HEK293 (cell line): ENCODE measurements at regions not wholly inside any gene's neighbourhood (a gene's known extent, or its start where the extent isn't known, plus 50 kb on each side); places are given as distances from the start of the nearest gene placed in this dataset.

ENCODE experiments used
- CTCF ChIA-PET: fragments of 350-600 bp; formaldehyde crosslinking; extraction: SDS; loops from one replicate; lab custom pipeline; 2021; ENCODE audit warnings: antibody characterized with exemption; lab: Yijun Ruan, JAX
- POLR2A ChIA-PET: fragments of 300-600 bp; formaldehyde crosslinking; extraction: SDS; loops from one replicate; lab custom pipeline; 2020; ENCODE audit warnings: antibody characterized with exemption, inconsistent platforms; lab: Yijun Ruan, JAX
- H3K27ac ChIP-seq: fragments of 200-500 bp; sonication (Bioruptor generic); 2 replicates; pipeline ENCODE4 v1.5.1; 2014; ENCODE audit warnings: low read depth, low read length, control low read depth, inconsistent platforms; ENCODE audit errors: extremely low read depth
- H3K36me3 ChIP-seq, 2 experiments: fragments of 200-500 bp in 1 of 2; sonication (Bioruptor generic) in 1 of 2; 1 replicate in 1 of 2; 2 replicates in 1 of 2; pipeline ENCODE4 v1.5.1; 2014 to 2017; ENCODE audit warnings: inconsistent platforms in 2 of 2, low read length in 2 of 2; ENCODE audit not compliant: control insufficient read depth in 2 of 2, insufficient read depth in 1 of 2
- H3K4me1 ChIP-seq: fragments of 200-500 bp; sonication (Bioruptor generic); 2 replicates; pipeline ENCODE4 v1.5.1; 2014; ENCODE audit warnings: mild to moderate bottlenecking, low read length, inconsistent platforms; ENCODE audit not compliant: control insufficient read depth, insufficient read depth
- H3K4me3 ChIP-seq: 2 replicates; pipeline ENCODE4 v1.5.1; 2011; ENCODE audit warnings: low read depth, mild to moderate bottlenecking, control low read depth, low read length, moderate library complexity
- H3K9me3 ChIP-seq: fragments of 200-500 bp; sonication (Bioruptor generic); 2 replicates; pipeline ENCODE4 v1.5.1; 2014; ENCODE audit warnings: low read depth, low read length, inconsistent platforms; ENCODE audit not compliant: control insufficient read depth, insufficient read depth
- GLIS1 ChIP-seq: fragments of 450-650 bp; formaldehyde crosslinking; IDR thresholded peaks from 2 replicates; pipeline ENCODE4 v1.5.1; 2016; ENCODE audit warnings: missing biosample characterization, missing genetic modification characterization
- GLIS2 ChIP-seq: fragments of 450-650 bp; formaldehyde crosslinking; IDR thresholded peaks from 2 replicates; pipeline ENCODE4 v1.5.1; 2016; ENCODE audit warnings: missing biosample characterization, missing genetic modification characterization
- HOXD13 ChIP-seq: sonication (generic); formaldehyde crosslinking; IDR thresholded peaks from 2 replicates; pipeline ENCODE4 v1.8.0; 2022; ENCODE audit warnings: missing genetic modification reagents, borderline replicate concordance
- RBAK ChIP-seq: fragments of 450-650 bp; formaldehyde crosslinking; IDR thresholded peaks from 2 replicates; pipeline ENCODE4 v1.5.1; 2016; ENCODE audit warnings: missing biosample characterization, missing genetic modification characterization
- ZBTB21 ChIP-seq: fragments of 450-650 bp; formaldehyde crosslinking; IDR thresholded peaks from 2 replicates; pipeline ENCODE4 v1.5.1; 2017; ENCODE audit warnings: missing biosample characterization, missing genetic modification characterization
- ZBTB26 ChIP-seq: fragments of 450-650 bp; formaldehyde crosslinking; optimal IDR thresholded peaks from 2 replicates; pipeline ENCODE3; 2016; ENCODE audit warnings: missing biosample characterization, mild to moderate bottlenecking, missing genetic modification characterization
- ZNF10 ChIP-seq: fragments of 450-650 bp; formaldehyde crosslinking; IDR thresholded peaks from 2 replicates; pipeline ENCODE4 v1.5.1; 2017; ENCODE audit warnings: missing biosample characterization, missing genetic modification characterization
- ZNF169 ChIP-seq: fragments of 450-650 bp; formaldehyde crosslinking; IDR thresholded peaks from 2 replicates; pipeline ENCODE4 v1.5.1; 2016; ENCODE audit warnings: missing biosample characterization, missing genetic modification characterization
- ZNF174 ChIP-seq: fragments of 450-650 bp; formaldehyde crosslinking; IDR thresholded peaks from 2 replicates; pipeline ENCODE4 v1.5.0; 2017; ENCODE audit warnings: missing biosample characterization, mild to moderate bottlenecking, missing genetic modification characterization
- ZNF19 ChIP-seq: fragments of 450-650 bp; formaldehyde crosslinking; IDR thresholded peaks from 2 replicates; pipeline ENCODE4; 2016; ENCODE audit warnings: missing biosample characterization, missing genetic modification characterization, low read depth
- ZNF202 ChIP-seq: fragments of 450-650 bp; formaldehyde crosslinking; IDR thresholded peaks from 2 replicates; pipeline ENCODE4 v1.5.1; 2016; ENCODE audit warnings: missing biosample characterization, missing genetic modification characterization, borderline replicate concordance
- ZNF223 ChIP-seq: fragments of 450-650 bp; formaldehyde crosslinking; IDR thresholded peaks from 2 replicates; pipeline ENCODE4 v1.5.1; 2016; ENCODE audit warnings: missing biosample characterization, missing genetic modification characterization
- ZNF416 ChIP-seq: fragments of 450-650 bp; formaldehyde crosslinking; IDR thresholded peaks from 2 replicates; pipeline ENCODE4 v1.5.1; 2016; ENCODE audit warnings: missing biosample characterization, missing genetic modification characterization
- ZNF433 ChIP-seq: fragments of 450-650 bp; formaldehyde crosslinking; IDR thresholded peaks from 2 replicates; pipeline ENCODE4 v1.5.1; 2016; ENCODE audit warnings: missing biosample characterization, missing genetic modification characterization, low read depth
- ZNF670 ChIP-seq: fragments of 450-650 bp; formaldehyde crosslinking; IDR thresholded peaks from 2 replicates; pipeline ENCODE4 v1.5.1; 2016; ENCODE audit warnings: missing biosample characterization, missing genetic modification characterization, low read depth
- TF ChIP-seq, protein P1 (sequence below): fragments of 450-650 bp; formaldehyde crosslinking; IDR thresholded peaks from 2 replicates; pipeline ENCODE4 v1.5.1; 2016; ENCODE audit warnings: missing biosample characterization, missing genetic modification characterization
- TF ChIP-seq, protein P2 (sequence below): fragments of 450-650 bp; IDR thresholded peaks from 2 replicates; pipeline ENCODE4 v1.5.1; 2018; ENCODE audit warnings: missing biosample characterization, mild to moderate bottlenecking, missing genetic modification characterization
- TF ChIP-seq, protein P3 (sequence below): fragments of 450-650 bp; formaldehyde crosslinking; IDR thresholded peaks from 2 replicates; pipeline ENCODE4 v1.5.1; 2016; ENCODE audit warnings: missing biosample characterization, missing genetic modification characterization, low read depth

- H3K4me1 ChIP-seq, result no peaks in the 10 kb centered on the region
- POLR2A ChIA-PET, result no interaction called here
- H3K27ac ChIP-seq, result no peak overlapping the region
- CTCF ChIA-PET, result no interaction called here
- H3K4me3 ChIP-seq, result no peak overlapping the region
- TF ChIP-seq GLIS1 (tag by site-specific recombination) (peak; percentile 41), ZBTB26 (tag by site-specific recombination) (no peak), ZNF19 (tag by site-specific recombination) (no peak), ZNF10 (tag by site-specific recombination) (no peak), ZNF416 (tag by site-specific recombination) (no peak)
- no peaks in the 10 kb centered on the region for H3K9me3 ChIP-seq
- H3K36me3 ChIP-seq, result no peaks in the 10 kb centered on the region
These were observed 226.1 kb downstream of the DTWD2 start for GRCh38 chr5:118762291-118762690.

DNA sequence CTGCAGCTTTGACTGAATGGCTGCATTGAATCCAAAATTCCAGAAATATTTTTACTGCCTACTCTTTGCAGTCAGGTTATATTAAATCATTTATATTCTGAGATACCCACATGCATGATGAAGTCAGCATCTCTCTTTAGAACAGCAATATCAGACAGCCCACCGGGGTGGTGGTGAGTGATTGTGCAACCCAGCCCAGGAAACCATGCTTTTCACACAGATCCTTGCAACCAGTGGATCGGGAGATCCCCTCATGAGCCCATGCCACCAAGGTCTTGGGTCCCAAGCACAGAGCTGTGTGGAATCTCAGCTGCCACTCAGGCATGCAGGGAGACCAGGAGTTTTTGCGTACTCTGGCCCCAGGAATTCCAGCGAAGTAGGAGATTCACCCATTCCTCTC lies 226.5 kb downstream of the DTWD2 start:
- no peaks in the 10 kb centered on the region for H3K9me3 ChIP-seq
- POLR2A ChIA-PET, result no interaction called here
- TF ChIP-seq HOXD13 (CRISPR knock-in tag) (no peak), ZNF433 (no peak), ZNF202 (tag by site-specific recombination) (no peak), ZNF169 (tag by site-specific recombination) (no peak), GLIS2 (tag by site-specific recombination) (no peak), ZNF223 (tag by site-specific recombination) (no peak), ZNF670 (tag by site-specific recombination) (no peak), ZNF174 (no peak), ZBTB21 (tag by site-specific recombination) (no peak), RBAK (tag by site-specific recombination) (no peak)
- TF ChIP-seq, protein P1, sequence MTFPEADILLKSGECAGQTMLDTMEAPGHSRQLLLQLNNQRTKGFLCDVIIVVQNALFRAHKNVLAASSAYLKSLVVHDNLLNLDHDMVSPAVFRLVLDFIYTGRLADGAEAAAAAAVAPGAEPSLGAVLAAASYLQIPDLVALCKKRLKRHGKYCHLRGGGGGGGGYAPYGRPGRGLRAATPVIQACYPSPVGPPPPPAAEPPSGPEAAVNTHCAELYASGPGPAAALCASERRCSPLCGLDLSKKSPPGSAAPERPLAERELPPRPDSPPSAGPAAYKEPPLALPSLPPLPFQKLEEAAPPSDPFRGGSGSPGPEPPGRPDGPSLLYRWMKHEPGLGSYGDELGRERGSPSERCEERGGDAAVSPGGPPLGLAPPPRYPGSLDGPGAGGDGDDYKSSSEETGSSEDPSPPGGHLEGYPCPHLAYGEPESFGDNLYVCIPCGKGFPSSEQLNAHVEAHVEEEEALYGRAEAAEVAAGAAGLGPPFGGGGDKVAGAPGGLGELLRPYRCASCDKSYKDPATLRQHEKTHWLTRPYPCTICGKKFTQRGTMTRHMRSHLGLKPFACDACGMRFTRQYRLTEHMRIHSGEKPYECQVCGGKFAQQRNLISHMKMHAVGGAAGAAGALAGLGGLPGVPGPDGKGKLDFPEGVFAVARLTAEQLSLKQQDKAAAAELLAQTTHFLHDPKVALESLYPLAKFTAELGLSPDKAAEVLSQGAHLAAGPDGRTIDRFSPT (tag by site-specific recombination), result no peak
- TF ChIP-seq, protein P2, sequence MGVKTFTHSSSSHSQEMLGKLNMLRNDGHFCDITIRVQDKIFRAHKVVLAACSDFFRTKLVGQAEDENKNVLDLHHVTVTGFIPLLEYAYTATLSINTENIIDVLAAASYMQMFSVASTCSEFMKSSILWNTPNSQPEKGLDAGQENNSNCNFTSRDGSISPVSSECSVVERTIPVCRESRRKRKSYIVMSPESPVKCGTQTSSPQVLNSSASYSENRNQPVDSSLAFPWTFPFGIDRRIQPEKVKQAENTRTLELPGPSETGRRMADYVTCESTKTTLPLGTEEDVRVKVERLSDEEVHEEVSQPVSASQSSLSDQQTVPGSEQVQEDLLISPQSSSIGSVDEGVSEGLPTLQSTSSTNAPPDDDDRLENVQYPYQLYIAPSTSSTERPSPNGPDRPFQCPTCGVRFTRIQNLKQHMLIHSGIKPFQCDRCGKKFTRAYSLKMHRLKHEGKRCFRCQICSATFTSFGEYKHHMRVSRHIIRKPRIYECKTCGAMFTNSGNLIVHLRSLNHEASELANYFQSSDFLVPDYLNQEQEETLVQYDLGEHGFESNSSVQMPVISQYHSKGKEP (tag by site-specific recombination), result no peak
- TF ChIP-seq, protein P3, sequence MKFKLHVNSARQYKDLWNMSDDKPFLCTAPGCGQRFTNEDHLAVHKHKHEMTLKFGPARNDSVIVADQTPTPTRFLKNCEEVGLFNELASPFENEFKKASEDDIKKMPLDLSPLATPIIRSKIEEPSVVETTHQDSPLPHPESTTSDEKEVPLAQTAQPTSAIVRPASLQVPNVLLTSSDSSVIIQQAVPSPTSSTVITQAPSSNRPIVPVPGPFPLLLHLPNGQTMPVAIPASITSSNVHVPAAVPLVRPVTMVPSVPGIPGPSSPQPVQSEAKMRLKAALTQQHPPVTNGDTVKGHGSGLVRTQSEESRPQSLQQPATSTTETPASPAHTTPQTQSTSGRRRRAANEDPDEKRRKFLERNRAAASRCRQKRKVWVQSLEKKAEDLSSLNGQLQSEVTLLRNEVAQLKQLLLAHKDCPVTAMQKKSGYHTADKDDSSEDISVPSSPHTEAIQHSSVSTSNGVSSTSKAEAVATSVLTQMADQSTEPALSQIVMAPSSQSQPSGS (tag by site-specific recombination), result no peak
- TF ChIP-seq, all 188 proteins: peak for 0
- Histone ChIP-seq H3K36me3 (no peaks in the 10 kb centered on the region), H3K27ac (no peak overlapping the region), H3K4me3 (no peak overlapping the region), H3K4me1 (no peaks in the 10 kb centered on the region)
- CTCF ChIA-PET, result no interaction called here
